GM12878 (cell line): ENCODE measurements at regions not wholly inside any gene's neighbourhood (a gene's known extent, or its start where the extent isn't known, plus 50 kb on each side); places are given as distances from the start of the nearest gene placed in this dataset.

Experiments
- ATAC-seq: fragments of 200-7000 bp; cut with Tn5 transposase; 3 replicates; pipeline ENCODE4 v1.9.1; 2020; ENCODE audit warnings: mild to moderate bottlenecking, moderate library complexity
- BruUV-seq: library from RNA; stranded (reverse); fragments of 400-500 nt; replicated peaks from 2 replicates; lab custom pipeline; 2021; lab: Mats Ljungman, UMichigan
- CTCF ChIA-PET: fragments of 300-600 bp; sonication (Branson Sonifier 250); formaldehyde crosslinking; extraction: SDS; loops from one replicate; lab custom pipeline; 2021; ENCODE audit warnings: inconsistent platforms; lab: Yijun Ruan, JAX
- POLR2A ChIA-PET: fragments of 350-600 bp; formaldehyde crosslinking; extraction: SDS; loops from one replicate; lab custom pipeline; 2021; ENCODE audit warnings: inconsistent platforms; lab: Charles Lee
- RAD21 ChIA-PET: fragments of 300-600 bp; sonication (Branson Sonifier 250); formaldehyde crosslinking; loops from one replicate; lab custom pipeline; 2023; ENCODE audit warnings: antibody characterized with exemption; ENCODE audit not compliant: unreplicated experiment; lab: Charles Lee
- SMC1A ChIA-PET: fragments of 300-600 bp; sonication (Branson Sonifier 250); formaldehyde crosslinking; loops from one replicate; lab custom pipeline; 2023; ENCODE audit not compliant: unreplicated experiment, uncharacterized antibody; lab: Charles Lee
- DNase-seq: peaks from one replicate; pipeline ENCODE4 v3.0.0-alpha.2; 2011; ENCODE audit warnings: low read depth, low spot score
- FAIRE-seq: peaks from 3 replicates; lab custom pipeline; 2011; peaks lifted over from hg19 to GRCh38; lab: Jason Lieb, UNC
- H2AFZ ChIP-seq: 2 replicates; pipeline ENCODE4 v1.6.0; 2011; ENCODE audit warnings: low read depth, low read length, control low read depth; ENCODE audit not compliant: control insufficient read depth
- H3K27ac ChIP-seq: 2 replicates; pipeline ENCODE4 v1.5.1; 2011; ENCODE audit warnings: control low read depth; ENCODE audit not compliant: control insufficient read depth, insufficient read depth
- H3K27me3 ChIP-seq, 2 experiments: replicated peaks in 1 of 2; 2 replicates each; pipeline versions ENCODE4 v1.6.0 to v1.6.1; 2011; ENCODE audit warnings: low read length in 1 of 2; ENCODE audit not compliant: control insufficient read depth in 2 of 2, insufficient read depth in 2 of 2
- H3K36me3 ChIP-seq, 2 experiments: 2 replicates each; pipeline ENCODE4 v1.5.1; 2011; ENCODE audit warnings: low read length in 1 of 2; ENCODE audit not compliant: control insufficient read depth in 2 of 2, insufficient read depth in 2 of 2
- H3K4me1 ChIP-seq: 2 replicates; pipeline ENCODE4 v1.6.1; 2011; ENCODE audit warnings: mild to moderate bottlenecking, low read length, moderate library complexity, mixed read lengths; ENCODE audit not compliant: control insufficient read depth, insufficient read depth
- H3K4me2 ChIP-seq: 2 replicates; pipeline ENCODE4 v1.6.0; 2011; ENCODE audit warnings: control low read depth; ENCODE audit not compliant: control insufficient read depth, insufficient read depth
- H3K4me3 ChIP-seq: fragments of 200-600 bp; sonication (generic); 2 replicates; pipeline ENCODE4 v1.5.1; 2016
- H3K79me2 ChIP-seq: 2 replicates; pipeline ENCODE4 v1.6.0; 2011; ENCODE audit warnings: low read length; ENCODE audit not compliant: control insufficient read depth, insufficient read depth
- H3K9ac ChIP-seq: 2 replicates; pipeline ENCODE4 v1.8.0; 2011; ENCODE audit warnings: low read length, control low read depth, mixed read lengths; ENCODE audit not compliant: control insufficient read depth, insufficient read depth
- H3K9me3 ChIP-seq: replicated peaks from 3 replicates; pipeline ENCODE4 v1.5.1; 2011; ENCODE audit warnings: mild to moderate bottlenecking, low read length; ENCODE audit not compliant: control insufficient read depth, insufficient read depth
- H4K20me1 ChIP-seq: 2 replicates; pipeline ENCODE4 v1.6.0; 2011; ENCODE audit not compliant: control insufficient read depth, insufficient read depth
- CHD1 ChIP-seq: IDR thresholded peaks from 2 replicates; pipeline ENCODE4 v1.6.1; 2012; ENCODE audit warnings: low read depth, low read length, improper control_type of control experiment
- HDGF ChIP-seq: fragments of 450-650 bp; IDR thresholded peaks from 2 replicates; pipeline ENCODE4 v1.6.1; 2016; ENCODE audit warnings: antibody characterized with exemption
- JUNB ChIP-seq: IDR thresholded peaks from 2 replicates; pipeline ENCODE4 v1.6.1; 2016; ENCODE audit warnings: antibody characterized with exemption, mild to moderate bottlenecking
- POLR2A ChIP-seq: IDR thresholded peaks from 2 replicates; pipeline ENCODE4 v1.6.1; 2011; ENCODE audit warnings: low read depth, mild to moderate bottlenecking, low read length
- SIN3A ChIP-seq: IDR thresholded peaks from 2 replicates; pipeline ENCODE4 v1.6.1; 2012; ENCODE audit warnings: low read depth, low read length, improper control_type of control experiment
- SMAD5 ChIP-seq: IDR thresholded peaks from 2 replicates; pipeline ENCODE4 v1.6.1; 2016; ENCODE audit warnings: antibody characterized with exemption, low read depth
- SREBF2 ChIP-seq: IDR thresholded peaks from 2 replicates; pipeline ENCODE4 v1.6.1; 2012; ENCODE audit warnings: mild to moderate bottlenecking, low read length
- ZBTB11 ChIP-seq: fragments of 450-650 bp; formaldehyde crosslinking; IDR thresholded peaks from 2 replicates; pipeline ENCODE4 v1.5.0; 2022; ENCODE audit warnings: mild to moderate bottlenecking, missing genetic modification characterization
- ZNF622 ChIP-seq: fragments of 450-650 bp; IDR thresholded peaks from 2 replicates; pipeline ENCODE4 v1.6.1; 2017; ENCODE audit warnings: mild to moderate bottlenecking, inconsistent platforms
- WGBS: methylation state at CpG from one replicate; pipeline ENCODE4 v1.1.6; 2016; ENCODE audit warnings: low lambda C conversion rate; ENCODE audit not compliant: insufficient replicate concordance, insufficient coverage; ENCODE audit errors: missing lambda C conversion rate; 5-methylcytosine and 5-hydroxymethylcytosine counted together
- in situ Hi-C: fragments of 300-500 bp; cut with MboI; formaldehyde crosslinking; loops from 9 replicates; pipeline ENCODE4 v1.14.3; 2018; ENCODE audit warnings: mixed read lengths
- intact Hi-C: fragments of 100-400 bp; cut with micrococcal nuclease; formaldehyde crosslinking; loops from one replicate; pipeline ENCODE4 v1.14.2; 2022; ENCODE audit not compliant: unreplicated experiment
- TF ChIP-seq, protein P1 (sequence below): IDR thresholded peaks from 2 replicates; pipeline ENCODE4 v1.6.1; 2011; ENCODE audit warnings: low read depth, mild to moderate bottlenecking, low read length, moderate library complexity, borderline replicate concordance; ENCODE audit errors: extremely low read depth
- TF ChIP-seq, protein P2 (sequence below): IDR thresholded peaks from 2 replicates; pipeline ENCODE4 v1.6.1; 2011; ENCODE audit warnings: borderline replicate concordance, low read depth, mild to moderate bottlenecking, moderate library complexity, low read length; ENCODE audit not compliant: insufficient read depth, poor library complexity, severe bottlenecking

DNA sequence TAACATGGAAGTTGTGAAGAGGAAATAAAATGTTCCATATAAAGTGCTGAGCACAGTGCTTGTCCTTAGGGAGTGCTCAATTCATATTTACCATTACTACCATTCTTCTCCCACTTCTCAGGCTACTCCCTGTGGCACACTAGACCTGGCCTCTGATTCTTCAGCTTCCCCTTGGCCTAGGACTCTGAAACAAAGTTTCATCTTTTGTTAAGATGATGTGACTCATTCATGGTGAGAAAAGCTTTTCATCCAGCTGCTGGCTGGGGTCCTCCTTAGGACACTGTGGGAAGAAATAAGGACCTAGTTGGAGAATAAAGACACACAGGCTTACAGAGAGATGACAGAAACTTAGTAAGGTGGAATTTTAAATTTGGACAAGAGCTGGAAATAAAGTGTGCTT, 314.8 kb downstream of the CDC5L start:
- Histone ChIP-seq H3K36me3 (no peaks in the 10 kb centered on the region), H3K9me3 (no peaks in the 10 kb centered on the region; the same call in 2 of the 3 replicates), H3K9ac (no peak overlapping the region), H3K4me2 (no peak overlapping the region), H3K27ac (no peak overlapping the region), H3K4me1 (peaks cover 9% of the 10 kb centered on the region), H4K20me1 (no peaks in the 10 kb centered on the region), H3K27me3 (no peaks in the 10 kb centered on the region), H2AFZ (no peak overlapping the region), H3K4me3 (no peak overlapping the region), H3K79me2 (no peaks in the 10 kb centered on the region)
- ChIA-PET CTCF (interaction anchor here (1.2 kb wide), 1 partner anchor 47 kb away, joined by 5 read pairs; no protein-coding TSS in a partner anchor), RAD21 (interaction anchor here (1.3 kb wide), 1 partner anchor 22 kb away, joined by 3 read pairs; no protein-coding TSS in a partner anchor), POLR2A (no interaction called here), SMC1A (interaction anchor here (0.7 kb wide), 1 partner anchor 13 kb away, joined by 3 read pairs; no protein-coding TSS in a partner anchor)
- BruUV-seq, result no TSS peak
- intact Hi-C loops (no loop called here), in situ Hi-C loops (no loop called here)
- FAIRE-seq, result no peak
- no peak for TF ChIP-seq SMAD5
- DNase-seq, result no peak
- ATAC-seq, result no peak

DNA sequence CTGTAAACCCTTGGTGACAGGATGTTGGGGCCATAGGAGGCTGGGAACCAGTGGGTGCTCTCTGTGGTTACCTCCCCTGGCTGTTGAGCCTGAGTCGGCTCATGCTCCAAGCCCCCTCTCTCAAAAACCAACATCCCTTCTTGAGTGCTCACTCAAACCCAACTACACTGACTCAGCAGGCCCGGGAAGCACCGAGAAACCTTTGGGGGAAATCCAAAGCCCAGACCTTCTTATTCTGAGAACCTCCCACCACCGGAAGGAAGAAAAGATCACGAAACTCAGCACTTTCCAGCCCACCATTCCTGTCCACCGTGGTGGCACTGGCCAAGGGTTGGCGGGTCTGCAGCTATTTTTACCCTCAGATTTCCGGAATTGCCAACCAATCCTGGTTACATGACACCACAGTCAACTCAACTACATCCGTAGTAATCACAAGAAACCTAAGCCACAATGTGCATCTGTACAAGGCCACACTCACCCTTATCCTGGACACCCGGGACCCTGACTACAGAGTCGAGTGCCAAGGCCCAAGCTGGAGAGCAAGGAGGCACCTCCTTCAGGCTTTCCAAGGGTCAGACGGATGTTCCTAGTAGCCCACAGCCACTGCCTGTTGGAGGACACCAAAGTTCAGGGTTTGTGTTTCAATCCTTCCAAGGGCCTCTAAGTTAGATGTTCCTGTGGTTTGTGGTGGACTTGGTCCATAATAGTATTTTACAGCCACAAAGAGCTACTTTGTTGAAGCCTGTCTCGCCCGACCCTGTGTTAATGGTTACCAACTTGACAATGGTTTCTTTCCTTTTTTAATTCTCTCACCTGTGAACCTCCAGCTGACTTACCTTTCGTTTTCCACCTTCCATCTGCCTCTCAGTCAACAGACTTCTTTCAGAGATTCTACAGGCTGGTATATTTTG, 317.0 kb downstream of the CDC5L start:
- H4K20me1 ChIP-seq, result no peaks in the 10 kb centered on the region
- intact Hi-C loops (loop anchor here (1.0 kb wide), 1 partner anchor 31 kb away; no protein-coding TSS in a partner anchor), in situ Hi-C loops (no loop called here)
- CTCF ChIA-PET, result interaction anchor here (1.0 kb wide), 1 partner anchor 12 kb away, joined by 3 read pairs; no protein-coding TSS in a partner anchor
- POLR2A ChIA-PET, result no interaction called here
- no peak overlapping the region for H3K9ac ChIP-seq
- SMC1A ChIA-PET, result interaction anchor here (1.0 to 1.4 kb wide), 5 partner anchors 13 to 165 kb away, joined by 3 read pairs; no protein-coding TSS in a partner anchor
- no peaks in the 10 kb centered on the region for H3K27me3 ChIP-seq
- H3K4me3 ChIP-seq, result no peak overlapping the region
- H2AFZ ChIP-seq, result peak overlapping the region; percentile 55
- ATAC-seq (peak; percentile 91), DNase-seq (peak; percentile 71), FAIRE-seq (peak; percentile 41)
- peak overlapping the region; percentile 64 for H3K27ac ChIP-seq
- peak overlapping the region; percentile 34 for H3K4me2 ChIP-seq
- 11% methylated on average over 15 of the region's 15 CpGs for WGBS
- RAD21 ChIA-PET, result interaction anchor here (1.3 to 1.9 kb wide), 3 partner anchors 18 to 165 kb away, joined by 6 read pairs; no protein-coding TSS in a partner anchor
- H3K4me1 ChIP-seq, result peaks cover 9% of the 10 kb centered on the region
- no TSS peak for BruUV-seq
- H3K9me3 ChIP-seq, result peaks cover 6% of the 10 kb centered on the region
- H3K36me3 ChIP-seq, result no peaks in the 10 kb centered on the region
- no peaks in the 10 kb centered on the region for H3K79me2 ChIP-seq
- TF ChIP-seq POLR2A (no peak), JUNB (peak; percentile 33; the same call in 1 of the 2 replicates), SREBF2 (no peak), CHD1 (no peak), ZBTB11 (CRISPR knock-in tag) (no peak), SIN3A (no peak), HDGF (no peak), ZNF622 (no peak)
- TF ChIP-seq, protein P1, sequence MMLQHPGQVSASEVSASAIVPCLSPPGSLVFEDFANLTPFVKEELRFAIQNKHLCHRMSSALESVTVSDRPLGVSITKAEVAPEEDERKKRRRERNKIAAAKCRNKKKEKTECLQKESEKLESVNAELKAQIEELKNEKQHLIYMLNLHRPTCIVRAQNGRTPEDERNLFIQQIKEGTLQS, result no peak
- TF ChIP-seq, protein P2, sequence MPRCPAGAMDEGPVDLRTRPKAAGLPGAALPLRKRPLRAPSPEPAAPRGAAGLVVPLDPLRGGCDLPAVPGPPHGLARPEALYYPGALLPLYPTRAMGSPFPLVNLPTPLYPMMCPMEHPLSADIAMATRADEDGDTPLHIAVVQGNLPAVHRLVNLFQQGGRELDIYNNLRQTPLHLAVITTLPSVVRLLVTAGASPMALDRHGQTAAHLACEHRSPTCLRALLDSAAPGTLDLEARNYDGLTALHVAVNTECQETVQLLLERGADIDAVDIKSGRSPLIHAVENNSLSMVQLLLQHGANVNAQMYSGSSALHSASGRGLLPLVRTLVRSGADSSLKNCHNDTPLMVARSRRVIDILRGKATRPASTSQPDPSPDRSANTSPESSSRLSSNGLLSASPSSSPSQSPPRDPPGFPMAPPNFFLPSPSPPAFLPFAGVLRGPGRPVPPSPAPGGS, result peak; percentile 47
